Naive thymus-derived CD4-positive, alpha-beta T cell (primary cell): ENCODE measurements at regions not wholly inside any gene's neighbourhood (a gene's known extent, or its start where the extent isn't known, plus 50 kb on each side); places are given as distances from the start of the nearest gene placed in this dataset.

Experiments
- ATAC-seq: fragments of 150-1000 bp; cut with Tn5 transposase; 2 replicates; pipeline ENCODE4 v1.10.0; 2021; ENCODE audit warnings: mild to moderate bottlenecking, moderate library complexity
- CTCF ChIA-PET: fragments of 350-600 bp; sonication (Branson Sonifier 250); formaldehyde crosslinking; loops from one replicate; lab custom pipeline; 2021; ENCODE audit warnings: antibody characterized with exemption; lab: Charles Lee
- POLR2A ChIA-PET: fragments of 350-600 bp; sonication (Branson Sonifier 250); formaldehyde crosslinking; loops from one replicate; lab custom pipeline; 2021; ENCODE audit warnings: antibody characterized with exemption, inconsistent platforms; lab: Charles Lee
- DNase-seq, 9 donors: peaks; one replicate each; pipeline versions ENCODE4 v3.0.0 to v3.0.0-alpha.2; 2020 to 2022; ENCODE audit warnings: mixed read lengths in 1 of 9
- H3K27ac ChIP-seq: one replicate; pipeline ENCODE4 v1.7.0; 2013; ENCODE audit warnings: mild to moderate bottlenecking, low read depth, low read length, moderate library complexity
- H3K27me3 ChIP-seq, 2 donors: one replicate each; pipeline ENCODE4 v1.7.0; 2013; ENCODE audit warnings: low read length in 2 of 2, mild to moderate bottlenecking in 2 of 2, moderate library complexity in 2 of 2; ENCODE audit not compliant: control insufficient read depth in 2 of 2, insufficient read depth in 2 of 2
- H3K36me3 ChIP-seq, 3 experiments: 1 replicate in 2 of 3; 2 replicates in 1 of 3; pipeline ENCODE4 v1.7.0; 2013; ENCODE audit warnings: low read length in 3 of 3, mild to moderate bottlenecking in 3 of 3, moderate library complexity in 1 of 3; ENCODE audit not compliant: insufficient read depth in 3 of 3, control insufficient read depth in 2 of 3
- H3K4me1 ChIP-seq, 2 donors: one replicate each; pipeline ENCODE4 v1.7.0; 2013; ENCODE audit warnings: low read length in 2 of 2, mild to moderate bottlenecking in 2 of 2, moderate library complexity in 1 of 2; ENCODE audit not compliant: control insufficient read depth in 2 of 2, insufficient read depth in 2 of 2
- H3K4me3 ChIP-seq: 2 replicates; pipeline ENCODE4 v1.7.0; 2013; ENCODE audit warnings: mild to moderate bottlenecking, low read length
- H3K9me3 ChIP-seq, 3 experiments: 1 replicate in 2 of 3; 2 replicates in 1 of 3; pipeline ENCODE4 v1.7.0; 2013; ENCODE audit warnings: low read length in 3 of 3; ENCODE audit not compliant: control insufficient read depth in 2 of 3
- H3K27ac Mint-ChIP-seq, 9 donors: one replicate each; pipeline ENCODE4 v1.8.0; 2020 to 2022; ENCODE audit warnings: mixed read lengths in 9 of 9, mild to moderate bottlenecking in 8 of 9, moderate library complexity in 5 of 9, inconsistent platforms in 2 of 9
- H3K27me3 Mint-ChIP-seq, 5 donors: one replicate each; pipeline ENCODE4 v1.8.0; 2021 to 2022; ENCODE audit warnings: mixed read lengths in 5 of 5, mild to moderate bottlenecking in 1 of 5
- H3K36me3 Mint-ChIP-seq, 5 donors: one replicate each; pipeline ENCODE4 v1.8.0; 2020 to 2022; ENCODE audit warnings: mixed read lengths in 5 of 5, mild to moderate bottlenecking in 3 of 5, inconsistent platforms in 1 of 5
- H3K4me1 Mint-ChIP-seq, 7 donors: one replicate each; pipeline ENCODE4 v1.8.0; 2020 to 2022; ENCODE audit warnings: mixed read lengths in 7 of 7, mild to moderate bottlenecking in 3 of 7, inconsistent platforms in 1 of 7
- H3K4me3 Mint-ChIP-seq, 10 donors: one replicate each; pipeline ENCODE4 v1.8.0; 2020 to 2022; ENCODE audit warnings: mild to moderate bottlenecking in 10 of 10, mixed read lengths in 10 of 10, moderate library complexity in 6 of 10, inconsistent platforms in 2 of 10
- H3K9me3 Mint-ChIP-seq, 11 donors: one replicate each; pipeline ENCODE4 v1.8.0; 2020 to 2022; ENCODE audit warnings: mixed read lengths in 11 of 11, mild to moderate bottlenecking in 4 of 11, inconsistent platforms in 1 of 11, moderate library complexity in 1 of 11
- intact Hi-C, 2 donors: fragments of 100-400 bp; cut with micrococcal nuclease; formaldehyde crosslinking; loops; one replicate each; pipeline ENCODE4 v1.15.1; 2023

- Histone ChIP-seq H3K9me3 (no peaks in the 10 kb centered on the region), H3K4me1 (no peaks in the 10 kb centered on the region), H3K4me3 (no peak overlapping the region), H3K27ac (no peak overlapping the region), H3K27me3 (no peaks in the 10 kb centered on the region), H3K36me3 (no peaks in the 10 kb centered on the region)
- H3K4me3 Mint-ChIP-seq, result no peak overlapping the region
- no peak overlapping the region for H3K27ac Mint-ChIP-seq
- DNase-seq (no peak), ATAC-seq (no peak)
- H3K36me3 Mint-ChIP-seq, result no peaks in the 10 kb centered on the region
- peaks cover 0 to 2% (median 0%) of the 10 kb centered on the region in 11 donors for H3K9me3 Mint-ChIP-seq
- POLR2A ChIA-PET, result no interaction called here
- no peaks in the 10 kb centered on the region for H3K4me1 Mint-ChIP-seq
- CTCF ChIA-PET, result no interaction called here
- H3K27me3 Mint-ChIP-seq, result peaks cover 9 to 22% (median 14%) of the 10 kb centered on the region in 5 donors
- intact Hi-C loops, result no loop called here
Measured at GRCh38 chr3:107092121-107092520, 285.1 kb upstream of the CCDC54 start.

GRCh38 chr3:107098864-107099263 is 278.4 kb upstream of the CCDC54 start:
- peaks cover 0 to 13% (median 4%) of the 10 kb centered on the region in 5 donors for H3K27me3 Mint-ChIP-seq
- no peaks in the 10 kb centered on the region for H3K36me3 Mint-ChIP-seq
- intact Hi-C loops, result no loop called here
- DNase-seq (no peak), ATAC-seq (no peak)
- no peak overlapping the region for H3K4me3 Mint-ChIP-seq
- Histone ChIP-seq H3K36me3 (no peaks in the 10 kb centered on the region), H3K27me3 (no peaks in the 10 kb centered on the region), H3K27ac (no peak overlapping the region), H3K4me3 (no peak overlapping the region), H3K9me3 (no peaks in the 10 kb centered on the region), H3K4me1 (no peaks in the 10 kb centered on the region)
- CTCF ChIA-PET, result no interaction called here
- H3K27ac Mint-ChIP-seq, result no peak overlapping the region
- peaks cover 0 to 4% (median 0%) of the 10 kb centered on the region in 11 donors for H3K9me3 Mint-ChIP-seq
- POLR2A ChIA-PET, result no interaction called here
- peaks cover 0 to 1% (median 0%) of the 10 kb centered on the region in 7 donors for H3K4me1 Mint-ChIP-seq

GRCh38 chr3:107100137-107100536 is 277.1 kb upstream of the CCDC54 start:
- ChIA-PET CTCF (no interaction called here), POLR2A (no interaction called here)
- H3K4me1 Mint-ChIP-seq, result peaks cover 0 to 1% (median 0%) of the 10 kb centered on the region in 7 donors
- intact Hi-C loops, result no loop called here
- H3K9me3 Mint-ChIP-seq, result peaks cover 0 to 6% (median 0%) of the 10 kb centered on the region in 11 donors
- Histone ChIP-seq H3K27ac (no peak overlapping the region), H3K4me3 (no peak overlapping the region), H3K27me3 (no peaks in the 10 kb centered on the region), H3K36me3 (no peaks in the 10 kb centered on the region), H3K9me3 (no peaks in the 10 kb centered on the region), H3K4me1 (no peaks in the 10 kb centered on the region)
- no peaks in the 10 kb centered on the region for H3K36me3 Mint-ChIP-seq
- no peak overlapping the region for H3K4me3 Mint-ChIP-seq
- H3K27ac Mint-ChIP-seq, result no peak overlapping the region
- H3K27me3 Mint-ChIP-seq, result peaks cover 0 to 9% (median 0%) of the 10 kb centered on the region in 5 donors
- DNase-seq (no peak), ATAC-seq (no peak)

- Histone ChIP-seq H3K27me3 (no peaks in the 10 kb centered on the region), H3K4me3 (no peak overlapping the region), H3K27ac (no peak overlapping the region), H3K36me3 (no peaks in the 10 kb centered on the region), H3K9me3 (no peaks in the 10 kb centered on the region), H3K4me1 (no peaks in the 10 kb centered on the region)
- H3K27me3 Mint-ChIP-seq, result peaks cover 0 to 9% (median 0%) of the 10 kb centered on the region in 5 donors
- peaks cover 0 to 10% (median 0%) of the 10 kb centered on the region in 11 donors for H3K9me3 Mint-ChIP-seq
- no peak overlapping the region for H3K4me3 Mint-ChIP-seq
- peaks cover 0 to 1% (median 0%) of the 10 kb centered on the region in 7 donors for H3K4me1 Mint-ChIP-seq
- ChIA-PET POLR2A (no interaction called here), CTCF (no interaction called here)
- intact Hi-C loops, result no loop called here
- ATAC-seq, result no peak
- DNase-seq, result no peak
- H3K27ac Mint-ChIP-seq, result no peak overlapping the region
- H3K36me3 Mint-ChIP-seq, result no peaks in the 10 kb centered on the region
Measured at GRCh38 chr3:107100573-107100972, 276.7 kb upstream of the CCDC54 start.

GRCh38 chr3:107103786-107104185 is 273.5 kb upstream of the CCDC54 start:
- no peak overlapping the region for H3K27ac Mint-ChIP-seq
- H3K9me3 Mint-ChIP-seq, result peaks cover 0 to 14% (median 5%) of the 10 kb centered on the region in 11 donors
- Histone ChIP-seq H3K27me3 (no peaks in the 10 kb centered on the region), H3K9me3 (no peaks in the 10 kb centered on the region), H3K36me3 (no peaks in the 10 kb centered on the region), H3K4me1 (no peaks in the 10 kb centered on the region), H3K4me3 (no peak overlapping the region), H3K27ac (no peak overlapping the region)
- ChIA-PET CTCF (no interaction called here), POLR2A (no interaction called here)
- peaks cover 0 to 10% (median 0%) of the 10 kb centered on the region in 5 donors for H3K27me3 Mint-ChIP-seq
- H3K4me3 Mint-ChIP-seq, result no peak overlapping the region
- peaks cover 0 to 1% (median 0%) of the 10 kb centered on the region in 7 donors for H3K4me1 Mint-ChIP-seq
- no peaks in the 10 kb centered on the region for H3K36me3 Mint-ChIP-seq
- intact Hi-C loops, result no loop called here
- no peak for DNase-seq
- no peak for ATAC-seq

- Mint-ChIP-seq H3K4me3 (no peak overlapping the region), H3K36me3 (no peaks in the 10 kb centered on the region), H3K4me1 (no peaks in the 10 kb centered on the region), H3K27me3 (peaks cover 0 to 10% (median 0%) of the 10 kb centered on the region in 5 donors), H3K9me3 (peaks cover 0 to 14% (median 5%) of the 10 kb centered on the region in 11 donors), H3K27ac (no peak overlapping the region)
- Histone ChIP-seq H3K27me3 (no peaks in the 10 kb centered on the region), H3K4me1 (no peaks in the 10 kb centered on the region), H3K4me3 (no peak overlapping the region), H3K36me3 (no peaks in the 10 kb centered on the region), H3K9me3 (no peaks in the 10 kb centered on the region), H3K27ac (no peak overlapping the region)
- ChIA-PET CTCF (no interaction called here), POLR2A (no interaction called here)
- intact Hi-C loops, result no loop called here
- ATAC-seq (no peak), DNase-seq (no peak)
Measured at GRCh38 chr3:107106316-107106715, 270.9 kb upstream of the CCDC54 start.

- no peaks in the 10 kb centered on the region for H3K36me3 ChIP-seq
- H3K4me1 ChIP-seq, result no peaks in the 10 kb centered on the region
- Mint-ChIP-seq H3K4me1 (no peaks in the 10 kb centered on the region), H3K27me3 (peaks cover 0 to 10% (median under 1%) of the 10 kb centered on the region in 5 donors), H3K36me3 (no peaks in the 10 kb centered on the region), H3K4me3 (no peak overlapping the region), H3K27ac (no peak overlapping the region), H3K9me3 (peaks cover 0 to 14% (median 5%) of the 10 kb centered on the region in 11 donors)
- POLR2A ChIA-PET, result interaction anchor here (0.7 kb wide), 1 partner anchor 11 kb away, joined by 3 read pairs; no protein-coding TSS in a partner anchor
- intact Hi-C loops, result no loop called here
- H3K4me3 ChIP-seq, result no peak overlapping the region
- no peaks in the 10 kb centered on the region for H3K9me3 ChIP-seq
- CTCF ChIA-PET, result no interaction called here
- H3K27me3 ChIP-seq, result no peaks in the 10 kb centered on the region
- no peak overlapping the region for H3K27ac ChIP-seq
- ATAC-seq (no peak), DNase-seq (no peak)
Measured at GRCh38 chr3:107106907-107107306, 270.3 kb upstream of the CCDC54 start.
